ENCODE measurements at regions not wholly inside any gene's neighbourhood (a gene's known extent, or its start where the extent isn't known, plus 50 kb on each side); places are given as distances from the start of the nearest gene placed in this dataset.

DNA sequence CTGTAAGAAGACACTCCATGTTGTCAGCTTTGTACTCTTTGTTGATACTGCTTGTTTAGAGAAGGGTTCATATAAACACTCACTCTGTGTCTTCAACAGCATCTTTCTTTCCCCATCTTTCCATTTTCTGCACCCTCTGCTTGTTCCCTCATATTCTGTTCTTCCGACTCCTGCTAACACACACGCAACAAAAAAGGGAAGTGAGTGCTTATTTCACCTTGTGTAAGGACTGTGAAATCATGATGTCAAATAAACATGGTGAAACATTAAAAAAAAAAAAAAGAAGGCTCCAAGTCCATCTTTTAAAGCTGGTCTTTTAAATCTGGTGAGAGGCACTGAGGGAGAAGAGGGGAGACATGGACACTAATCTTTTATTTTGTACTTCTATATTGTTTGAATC is 145.4 kb downstream of the RPAP3 start:
- Histone ChIP-seq H3K36me3 (ENCODE audit: control insufficient read depth in 4 of 4, insufficient read depth in 3 of 4, low read depth in 1 of 4, low read length in 3 of 4) (no peaks in the 10 kb centered on the region), H3K9ac (ENCODE audit: low read depth in 1 of 2, low read length in 2 of 2) (no peak overlapping the region), H3K4me3 (ENCODE audit: low read depth in 1 of 3, low read length in 3 of 3) (no peak overlapping the region), H3K27ac (ENCODE audit: low read depth in 1 of 2, low read length in 2 of 2) (no peak overlapping the region), H3K4me1 (ENCODE audit: control insufficient read depth in 4 of 4, insufficient read depth in 4 of 4, low read length in 3 of 4) (no peaks in the 10 kb centered on the region), H3K9me3 (ENCODE audit: control insufficient read depth in 4 of 4, low read length in 3 of 4) (no peaks in the 10 kb centered on the region), H3K27me3 (ENCODE audit: control insufficient read depth in 4 of 4, insufficient read depth in 4 of 4, low read length in 3 of 4) (no peaks in the 10 kb centered on the region)
- 76% methylated on average over 2 of the region's 2 CpGs for WGBS
- TF ChIP-seq TAF1 (conservative IDR thresholded peaks at IDR 0.05) (no peak), NR2F2 (IDR thresholded peaks at IDR 0.05) (no peak), SP1 (IDR thresholded peaks at IDR 0.05) (no peak), RAD21 (IDR thresholded peaks at IDR 0.05) (no peak), YY1 (IDR thresholded peaks at IDR 0.05) (no peak), EGR1 (IDR thresholded peaks at IDR 0.05; ENCODE audit: low read depth in 2 of 2) (no peak), RXRA (IDR thresholded peaks at IDR 0.05) (no peak), FOXA2 (IDR thresholded peaks at IDR 0.05) (no peak)
- TF ChIP-seq, protein P1, sequence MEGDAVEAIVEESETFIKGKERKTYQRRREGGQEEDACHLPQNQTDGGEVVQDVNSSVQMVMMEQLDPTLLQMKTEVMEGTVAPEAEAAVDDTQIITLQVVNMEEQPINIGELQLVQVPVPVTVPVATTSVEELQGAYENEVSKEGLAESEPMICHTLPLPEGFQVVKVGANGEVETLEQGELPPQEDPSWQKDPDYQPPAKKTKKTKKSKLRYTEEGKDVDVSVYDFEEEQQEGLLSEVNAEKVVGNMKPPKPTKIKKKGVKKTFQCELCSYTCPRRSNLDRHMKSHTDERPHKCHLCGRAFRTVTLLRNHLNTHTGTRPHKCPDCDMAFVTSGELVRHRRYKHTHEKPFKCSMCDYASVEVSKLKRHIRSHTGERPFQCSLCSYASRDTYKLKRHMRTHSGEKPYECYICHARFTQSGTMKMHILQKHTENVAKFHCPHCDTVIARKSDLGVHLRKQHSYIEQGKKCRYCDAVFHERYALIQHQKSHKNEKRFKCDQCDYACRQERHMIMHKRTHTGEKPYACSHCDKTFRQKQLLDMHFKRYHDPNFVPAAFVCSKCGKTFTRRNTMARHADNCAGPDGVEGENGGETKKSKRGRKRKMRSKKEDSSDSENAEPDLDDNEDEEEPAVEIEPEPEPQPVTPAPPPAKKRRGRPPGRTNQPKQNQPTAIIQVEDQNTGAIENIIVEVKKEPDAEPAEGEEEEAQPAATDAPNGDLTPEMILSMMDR (IDR thresholded peaks at IDR 0.05; ENCODE audit: low read depth, low read length, missing input control), result no peak
- TF ChIP-seq, protein P2, sequence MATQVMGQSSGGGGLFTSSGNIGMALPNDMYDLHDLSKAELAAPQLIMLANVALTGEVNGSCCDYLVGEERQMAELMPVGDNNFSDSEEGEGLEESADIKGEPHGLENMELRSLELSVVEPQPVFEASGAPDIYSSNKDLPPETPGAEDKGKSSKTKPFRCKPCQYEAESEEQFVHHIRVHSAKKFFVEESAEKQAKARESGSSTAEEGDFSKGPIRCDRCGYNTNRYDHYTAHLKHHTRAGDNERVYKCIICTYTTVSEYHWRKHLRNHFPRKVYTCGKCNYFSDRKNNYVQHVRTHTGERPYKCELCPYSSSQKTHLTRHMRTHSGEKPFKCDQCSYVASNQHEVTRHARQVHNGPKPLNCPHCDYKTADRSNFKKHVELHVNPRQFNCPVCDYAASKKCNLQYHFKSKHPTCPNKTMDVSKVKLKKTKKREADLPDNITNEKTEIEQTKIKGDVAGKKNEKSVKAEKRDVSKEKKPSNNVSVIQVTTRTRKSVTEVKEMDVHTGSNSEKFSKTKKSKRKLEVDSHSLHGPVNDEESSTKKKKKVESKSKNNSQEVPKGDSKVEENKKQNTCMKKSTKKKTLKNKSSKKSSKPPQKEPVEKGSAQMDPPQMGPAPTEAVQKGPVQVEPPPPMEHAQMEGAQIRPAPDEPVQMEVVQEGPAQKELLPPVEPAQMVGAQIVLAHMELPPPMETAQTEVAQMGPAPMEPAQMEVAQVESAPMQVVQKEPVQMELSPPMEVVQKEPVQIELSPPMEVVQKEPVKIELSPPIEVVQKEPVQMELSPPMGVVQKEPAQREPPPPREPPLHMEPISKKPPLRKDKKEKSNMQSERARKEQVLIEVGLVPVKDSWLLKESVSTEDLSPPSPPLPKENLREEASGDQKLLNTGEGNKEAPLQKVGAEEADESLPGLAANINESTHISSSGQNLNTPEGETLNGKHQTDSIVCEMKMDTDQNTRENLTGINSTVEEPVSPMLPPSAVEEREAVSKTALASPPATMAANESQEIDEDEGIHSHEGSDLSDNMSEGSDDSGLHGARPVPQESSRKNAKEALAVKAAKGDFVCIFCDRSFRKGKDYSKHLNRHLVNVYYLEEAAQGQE (IDR thresholded peaks at IDR 0.05), result no peak
- TF ChIP-seq, protein P3, sequence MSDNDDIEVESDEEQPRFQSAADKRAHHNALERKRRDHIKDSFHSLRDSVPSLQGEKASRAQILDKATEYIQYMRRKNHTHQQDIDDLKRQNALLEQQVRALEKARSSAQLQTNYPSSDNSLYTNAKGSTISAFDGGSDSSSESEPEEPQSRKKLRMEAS (IDR thresholded peaks at IDR 0.05), result no peak
- TF ChIP-seq, protein P4, sequence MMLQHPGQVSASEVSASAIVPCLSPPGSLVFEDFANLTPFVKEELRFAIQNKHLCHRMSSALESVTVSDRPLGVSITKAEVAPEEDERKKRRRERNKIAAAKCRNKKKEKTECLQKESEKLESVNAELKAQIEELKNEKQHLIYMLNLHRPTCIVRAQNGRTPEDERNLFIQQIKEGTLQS (IDR thresholded peaks at IDR 0.05), result no peak
- DNase-seq (ENCODE audit: low spot score), result no peak

DNA sequence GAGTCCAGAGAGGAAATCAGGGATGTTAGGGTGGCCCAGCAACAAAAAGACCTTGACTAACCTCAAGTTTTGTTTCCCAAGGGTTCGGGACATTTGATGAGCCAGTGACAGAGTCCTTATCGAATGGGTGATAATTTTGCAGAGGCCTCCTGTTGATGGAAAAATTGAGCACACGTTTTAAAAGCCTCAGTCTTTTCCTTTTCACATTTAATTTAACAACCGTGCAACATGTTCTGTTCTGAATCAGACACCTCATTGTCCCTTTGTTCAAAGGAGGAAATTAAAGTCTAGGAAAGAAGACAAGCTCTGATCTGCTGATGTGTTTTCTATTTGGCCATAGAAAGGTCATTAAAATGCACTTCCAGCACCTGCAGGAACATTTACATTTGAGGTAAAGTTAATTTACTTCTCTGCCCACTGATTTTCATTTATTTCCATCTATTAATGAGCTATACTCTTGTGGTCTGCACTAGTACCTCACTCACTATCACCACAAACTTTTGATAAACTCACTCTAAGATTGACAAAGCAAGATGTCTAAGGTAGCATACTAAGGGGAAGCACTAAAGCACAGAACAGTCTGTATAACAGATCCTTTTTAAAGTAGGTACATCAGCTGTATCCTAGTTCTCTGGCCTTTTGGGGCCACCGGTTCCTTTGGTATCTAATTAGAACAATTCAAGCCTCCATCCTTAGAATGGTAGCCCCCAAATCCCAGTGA is 147.0 kb downstream of the RPAP3 start:
- 74% methylated on average over 5 of the region's 5 CpGs for WGBS
- H3K4me1 ChIP-seq (ENCODE audit: control insufficient read depth in 4 of 4, insufficient read depth in 4 of 4, low read length in 3 of 4), result no peaks in the 10 kb centered on the region
- no peaks in the 10 kb centered on the region for H3K27me3 ChIP-seq (ENCODE audit: control insufficient read depth in 4 of 4, insufficient read depth in 4 of 4, low read length in 3 of 4)
- H3K36me3 ChIP-seq (ENCODE audit: control insufficient read depth in 4 of 4, insufficient read depth in 3 of 4, low read depth in 1 of 4, low read length in 3 of 4), result no peaks in the 10 kb centered on the region
- H3K9me3 ChIP-seq (ENCODE audit: control insufficient read depth in 4 of 4, low read length in 3 of 4), result peaks cover 0 to 3% (median under 1%) of the 10 kb centered on the region in 4 donors
- H3K4me3 ChIP-seq (ENCODE audit: low read depth in 1 of 3, low read length in 3 of 3), result no peak overlapping the region
- H3K9ac ChIP-seq (ENCODE audit: low read depth in 1 of 2, low read length in 2 of 2), result no peak overlapping the region
- DNase-seq (ENCODE audit: low spot score), result no peak
- no peak overlapping the region for H3K27ac ChIP-seq (ENCODE audit: low read depth in 1 of 2, low read length in 2 of 2)
- TF ChIP-seq EGR1 (IDR thresholded peaks at IDR 0.05; ENCODE audit: low read depth in 2 of 2) (no peak), RAD21 (IDR thresholded peaks at IDR 0.05) (no peak), RXRA (IDR thresholded peaks at IDR 0.05) (no peak), JUND (IDR thresholded peaks at IDR 0.05) (no peak), YY1 (IDR thresholded peaks at IDR 0.05) (no peak), FOXA2 (IDR thresholded peaks at IDR 0.05) (no peak), TAF1 (conservative IDR thresholded peaks at IDR 0.05) (no peak), HNF4G (IDR thresholded peaks at IDR 0.05) (no peak)
- TF ChIP-seq, protein P5, sequence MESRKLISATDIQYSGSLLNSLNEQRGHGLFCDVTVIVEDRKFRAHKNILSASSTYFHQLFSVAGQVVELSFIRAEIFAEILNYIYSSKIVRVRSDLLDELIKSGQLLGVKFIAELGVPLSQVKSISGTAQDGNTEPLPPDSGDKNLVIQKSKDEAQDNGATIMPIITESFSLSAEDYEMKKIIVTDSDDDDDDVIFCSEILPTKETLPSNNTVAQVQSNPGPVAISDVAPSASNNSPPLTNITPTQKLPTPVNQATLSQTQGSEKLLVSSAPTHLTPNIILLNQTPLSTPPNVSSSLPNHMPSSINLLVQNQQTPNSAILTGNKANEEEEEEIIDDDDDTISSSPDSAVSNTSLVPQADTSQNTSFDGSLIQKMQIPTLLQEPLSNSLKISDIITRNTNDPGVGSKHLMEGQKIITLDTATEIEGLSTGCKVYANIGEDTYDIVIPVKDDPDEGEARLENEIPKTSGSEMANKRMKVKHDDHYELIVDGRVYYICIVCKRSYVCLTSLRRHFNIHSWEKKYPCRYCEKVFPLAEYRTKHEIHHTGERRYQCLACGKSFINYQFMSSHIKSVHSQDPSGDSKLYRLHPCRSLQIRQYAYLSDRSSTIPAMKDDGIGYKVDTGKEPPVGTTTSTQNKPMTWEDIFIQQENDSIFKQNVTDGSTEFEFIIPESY (IDR thresholded peaks at IDR 0.05), result no peak
- TF ChIP-seq, protein P3 (IDR thresholded peaks at IDR 0.05), result no peak
- TF ChIP-seq, protein P2 (IDR thresholded peaks at IDR 0.05), result no peak
- TF ChIP-seq, protein P4 (IDR thresholded peaks at IDR 0.05), result no peak
- TF ChIP-seq, protein P1 (IDR thresholded peaks at IDR 0.05; ENCODE audit: low read depth, low read length, missing input control), result no peak
